ENCODE measurements at regions not wholly inside any gene's neighbourhood (a gene's known extent, or its start where the extent isn't known, plus 50 kb on each side); places are given as distances from the start of the nearest gene placed in this dataset.
"Not testable (repeated sequence)": the region's sequence is repeated elsewhere in the genome, so short reads cannot be mapped to it uniquely, and the experiment has no call there.

DNA sequence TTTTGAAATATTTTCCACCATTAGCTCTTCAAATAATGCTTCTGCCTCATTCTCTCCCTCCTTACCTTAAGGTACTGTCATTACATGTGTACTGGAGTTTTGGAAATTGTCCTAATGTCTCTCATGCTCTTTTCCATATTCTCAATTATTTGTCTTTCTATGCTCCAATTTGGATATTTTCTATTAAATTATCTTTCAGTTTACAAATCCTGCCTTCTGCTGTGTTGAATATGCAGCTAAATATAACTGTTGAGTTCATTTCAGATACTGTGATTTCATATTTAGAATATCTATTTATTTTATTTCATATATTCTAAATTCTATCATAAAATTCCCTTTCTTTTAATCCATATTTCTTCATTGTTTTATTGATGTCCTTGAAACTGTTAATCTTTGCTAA is 388.0 kb upstream of the CDIN1 start:
- H3K9me3 ChIP-seq (replicated peaks in 1 of 3) = no peaks in the 10 kb centered on the region
- intact Hi-C loops (cut with DNase I) = no loop called here

DNA sequence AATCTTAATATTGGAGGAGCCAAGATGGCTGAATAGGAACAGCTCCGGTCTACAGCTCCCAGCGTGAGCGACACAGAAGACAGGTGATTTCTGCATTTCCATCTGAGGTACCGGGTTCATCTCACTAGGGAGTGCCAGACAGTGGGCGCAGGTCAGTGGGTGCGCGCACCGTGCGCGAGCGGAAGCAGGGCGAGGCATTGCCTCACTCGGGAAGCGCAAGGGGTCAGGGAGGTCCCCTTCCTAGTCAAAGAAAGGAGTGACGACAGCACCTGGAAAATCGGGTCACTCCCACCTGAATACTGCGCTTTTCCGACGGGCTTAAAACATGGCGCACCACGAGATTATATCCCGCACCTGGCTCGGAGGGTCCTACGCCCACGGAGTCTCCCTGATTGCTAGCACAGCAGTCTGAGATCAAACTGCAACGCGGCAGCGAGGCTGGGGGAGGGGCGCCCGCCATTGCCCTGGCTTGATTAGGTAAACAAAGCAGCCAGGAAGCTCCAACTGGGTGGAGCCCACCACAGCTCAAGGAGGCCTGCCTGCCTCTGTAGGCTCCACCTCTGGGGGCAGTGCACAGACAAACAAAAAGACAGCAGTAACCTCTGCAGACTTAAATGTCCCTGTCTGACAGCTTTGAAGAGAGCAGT is 383.9 kb upstream of the CDIN1 start:
- H3K9me3 ChIP-seq (replicated peaks in 1 of 3); H3K36me3 ChIP-seq (replicated peaks in 1 of 2); H3K4me1 ChIP-seq (replicated peaks in 1 of 2); H3K27ac ChIP-seq; DNase-seq; H3K27me3 ChIP-seq; intact Hi-C loops (cut with DNase I); H3K4me3 ChIP-seq: not testable (repeated sequence)
- whole genome bisulfite sequencing, 4 donors = 92 to 95% (median 94%) methylated on average over 20 to 30 of the region's 30 CpGs

More for the DNA sequence above, 388.0 kb upstream of the CDIN1 start:
- DNase-seq = no peak
- Histone ChIP-seq H3K4me3 (no peak overlapping the region), H3K27me3 (no peaks in the 10 kb centered on the region), H3K36me3 (replicated peaks in 1 of 2) (no peaks in the 10 kb centered on the region), H3K27ac (no peak overlapping the region), H3K4me1 (replicated peaks in 1 of 2) (no peaks in the 10 kb centered on the region)
- no peak for TF ChIP-seq CTCF (IDR thresholded peaks at IDR 0.05)
- TF ChIP-seq POLR2A (IDR thresholded peaks at IDR 0.05) = no peak

- intact Hi-C loops (cut with DNase I) = no loop called here
- TF ChIP-seq POLR2A (IDR thresholded peaks at IDR 0.05) = no peak
- TF ChIP-seq CTCF (IDR thresholded peaks at IDR 0.05) = peak in 1 of 6 experiments; percentile 17
- 34 to 53% (median 49%) methylated on average over 3 of the region's 3 CpGs for WGBS, 4 donors
Observed at GRCh38 chr15:36208868-36209582, 370.4 kb upstream of the CDIN1 start.

DNA sequence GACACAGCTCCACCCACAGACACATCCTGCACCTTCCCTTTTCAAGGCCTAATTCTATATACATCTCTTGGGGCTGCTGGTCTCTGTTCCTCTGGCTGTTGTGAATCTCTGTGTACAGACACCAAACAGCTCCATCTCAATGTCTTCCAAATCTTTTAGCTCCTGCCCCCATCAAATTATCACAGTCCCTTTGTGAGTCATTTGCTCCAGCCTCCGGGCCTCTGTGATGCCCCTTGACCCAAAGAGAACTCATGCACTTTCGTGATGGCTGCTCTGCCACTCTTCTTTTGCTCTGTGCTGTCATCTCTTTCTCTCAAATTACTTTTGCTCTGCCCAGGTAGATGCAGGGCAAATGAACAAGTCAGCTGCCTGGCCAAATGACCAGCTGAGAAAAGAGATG is 369.0 kb upstream of the CDIN1 start:
- H3K9me3 ChIP-seq (replicated peaks in 1 of 3) = no peaks in the 10 kb centered on the region
- no peak overlapping the region for H3K4me3 ChIP-seq
- H3K27me3 ChIP-seq = no peaks in the 10 kb centered on the region
- H3K4me1 ChIP-seq (replicated peaks in 1 of 2) = no peaks in the 10 kb centered on the region
- intact Hi-C loops (cut with DNase I) = no loop called here
- no peak overlapping the region for H3K27ac ChIP-seq
- H3K36me3 ChIP-seq (replicated peaks in 1 of 2) = no peaks in the 10 kb centered on the region
- 45 to 50% (median 49%) methylated on average over 2 of the region's 2 CpGs for WGBS, 4 donors
- TF ChIP-seq CTCF (IDR thresholded peaks at IDR 0.05) = no peak
- no peak for TF ChIP-seq POLR2A (IDR thresholded peaks at IDR 0.05)
- DNase-seq = no peak

More at GRCh38 chr15:36208868-36209582, 370.4 kb upstream of the CDIN1 start:
- Histone ChIP-seq H3K27me3 (no peaks in the 10 kb centered on the region), H3K4me3 (no peak overlapping the region), H3K27ac (no peak overlapping the region), H3K9me3 (replicated peaks in 1 of 3) (no peaks in the 10 kb centered on the region), H3K4me1 (replicated peaks in 1 of 2) (no peaks in the 10 kb centered on the region), H3K36me3 (replicated peaks in 1 of 2) (no peaks in the 10 kb centered on the region)
- DNase-seq = no peak

GRCh38 chr15:36218322-36218721 is 361.1 kb upstream of the CDIN1 start:
- no peak for TF ChIP-seq POLR2A (IDR thresholded peaks at IDR 0.05)
- TF ChIP-seq CTCF (IDR thresholded peaks at IDR 0.05) = no peak
- no peak overlapping the region for H3K27ac ChIP-seq
- no peak for DNase-seq
- no peak overlapping the region for H3K4me3 ChIP-seq
- intact Hi-C loops (cut with DNase I) = no loop called here
- no peaks in the 10 kb centered on the region for H3K9me3 ChIP-seq (replicated peaks in 1 of 3)
- H3K4me1 ChIP-seq (replicated peaks in 1 of 2) = no peaks in the 10 kb centered on the region
- H3K27me3 ChIP-seq = no peaks in the 10 kb centered on the region
- 41 to 66% (median 58%) methylated on average over 3 of the region's 3 CpGs for WGBS, 4 donors
- H3K36me3 ChIP-seq (replicated peaks in 1 of 2) = no peaks in the 10 kb centered on the region

All from adrenal gland (tissue), 9 donors.